ENCODE measurements at regions not wholly inside any gene's neighbourhood (a gene's known extent, or its start where the extent isn't known, plus 50 kb on each side); places are given as distances from the start of the nearest gene placed in this dataset.

DNA sequence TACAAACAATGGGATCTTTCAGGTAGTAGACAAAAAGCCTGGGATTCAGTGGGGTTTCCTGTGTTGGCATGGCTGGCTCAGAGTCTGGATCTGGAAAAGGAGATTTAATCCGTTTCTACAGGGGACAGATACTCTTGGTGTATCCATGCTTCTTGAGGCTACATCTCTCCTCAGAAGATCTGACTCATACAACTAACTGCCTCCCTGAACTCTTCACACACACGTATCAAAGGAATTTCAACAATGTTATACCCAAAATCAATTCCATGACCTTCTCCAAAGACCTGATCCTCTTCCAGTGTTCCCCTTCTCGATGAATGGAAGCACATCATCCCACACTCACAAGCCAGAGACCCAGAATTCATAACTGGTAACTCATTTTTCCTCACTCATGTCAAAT lies 435.3 kb upstream of the NBEA start:
- H3K4me3 ChIP-seq: no peak overlapping the region
- H3K27me3 ChIP-seq: no peaks in the 10 kb centered on the region
- H3K9me3 ChIP-seq: no peaks in the 10 kb centered on the region
- no peaks in the 10 kb centered on the region for H3K4me1 ChIP-seq
- no peak overlapping the region for H3K27ac ChIP-seq
- no peak for DNase-seq
- no peaks in the 10 kb centered on the region for H3K36me3 ChIP-seq
- TF ChIP-seq, protein P1, sequence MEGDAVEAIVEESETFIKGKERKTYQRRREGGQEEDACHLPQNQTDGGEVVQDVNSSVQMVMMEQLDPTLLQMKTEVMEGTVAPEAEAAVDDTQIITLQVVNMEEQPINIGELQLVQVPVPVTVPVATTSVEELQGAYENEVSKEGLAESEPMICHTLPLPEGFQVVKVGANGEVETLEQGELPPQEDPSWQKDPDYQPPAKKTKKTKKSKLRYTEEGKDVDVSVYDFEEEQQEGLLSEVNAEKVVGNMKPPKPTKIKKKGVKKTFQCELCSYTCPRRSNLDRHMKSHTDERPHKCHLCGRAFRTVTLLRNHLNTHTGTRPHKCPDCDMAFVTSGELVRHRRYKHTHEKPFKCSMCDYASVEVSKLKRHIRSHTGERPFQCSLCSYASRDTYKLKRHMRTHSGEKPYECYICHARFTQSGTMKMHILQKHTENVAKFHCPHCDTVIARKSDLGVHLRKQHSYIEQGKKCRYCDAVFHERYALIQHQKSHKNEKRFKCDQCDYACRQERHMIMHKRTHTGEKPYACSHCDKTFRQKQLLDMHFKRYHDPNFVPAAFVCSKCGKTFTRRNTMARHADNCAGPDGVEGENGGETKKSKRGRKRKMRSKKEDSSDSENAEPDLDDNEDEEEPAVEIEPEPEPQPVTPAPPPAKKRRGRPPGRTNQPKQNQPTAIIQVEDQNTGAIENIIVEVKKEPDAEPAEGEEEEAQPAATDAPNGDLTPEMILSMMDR (IDR thresholded peaks at IDR 0.05): no peak

DNA sequence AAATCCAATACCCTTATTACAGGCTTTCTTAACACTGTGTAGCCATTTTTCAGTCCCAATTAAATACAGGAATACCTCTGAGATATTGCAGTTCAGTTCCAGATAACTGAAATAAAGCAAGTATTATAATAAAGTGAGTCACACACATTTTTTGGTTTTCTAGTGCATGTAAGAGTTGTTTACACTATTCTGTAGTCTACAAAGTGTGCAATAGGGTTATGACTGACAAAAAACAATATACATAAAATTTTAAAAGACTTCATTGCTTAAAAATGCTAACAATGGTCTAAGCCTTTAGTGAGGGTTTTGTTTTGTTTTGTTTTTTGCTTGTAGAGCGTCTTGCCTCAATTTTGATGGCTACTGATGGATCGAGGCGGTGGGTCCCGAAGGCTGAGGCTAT lies 434.4 kb upstream of the NBEA start:
- Histone ChIP-seq H3K27me3 (no peaks in the 10 kb centered on the region), H3K4me3 (no peak overlapping the region), H3K9me3 (no peaks in the 10 kb centered on the region), H3K4me1 (no peaks in the 10 kb centered on the region), H3K27ac (no peak overlapping the region), H3K36me3 (no peaks in the 10 kb centered on the region)
- no peak for DNase-seq
- TF ChIP-seq, protein P1 (IDR thresholded peaks at IDR 0.05): no peak
- TF ChIP-seq POLR2A (IDR thresholded peaks at IDR 0.05): no peak

DNA sequence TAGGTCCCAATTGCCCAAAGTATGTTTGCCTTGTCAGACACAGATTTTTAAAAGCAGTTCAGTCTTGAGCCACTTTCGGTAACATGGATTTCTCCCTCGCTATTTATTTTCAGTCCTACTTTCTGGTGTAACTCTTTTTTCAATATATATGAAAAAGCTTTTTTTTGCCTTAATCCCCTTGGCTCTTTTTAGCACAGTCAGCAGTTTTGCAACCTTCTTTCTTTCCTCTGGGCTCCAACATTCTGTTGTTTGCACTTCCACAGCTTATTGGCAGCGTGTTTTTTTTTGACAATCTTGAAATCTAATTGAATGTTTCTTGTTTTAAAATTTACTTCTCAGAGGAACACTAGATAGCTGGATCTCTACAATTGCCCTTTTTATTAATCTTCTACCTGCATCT lies 429.3 kb upstream of the NBEA start:
- no peak for DNase-seq
- H3K36me3 ChIP-seq: no peaks in the 10 kb centered on the region
- H3K4me1 ChIP-seq: no peaks in the 10 kb centered on the region
- no peak for TF ChIP-seq POLR2A (IDR thresholded peaks at IDR 0.05)
- TF ChIP-seq, protein P1 (IDR thresholded peaks at IDR 0.05): no peak
- H3K27me3 ChIP-seq: no peaks in the 10 kb centered on the region
- no peak overlapping the region for H3K4me3 ChIP-seq
- H3K27ac ChIP-seq: no peak overlapping the region
- H3K9me3 ChIP-seq: no peaks in the 10 kb centered on the region

- Histone ChIP-seq H3K4me1 (no peaks in the 10 kb centered on the region), H3K4me3 (no peak overlapping the region), H3K27me3 (no peaks in the 10 kb centered on the region), H3K9me3 (no peaks in the 10 kb centered on the region), H3K36me3 (no peaks in the 10 kb centered on the region), H3K27ac (no peak overlapping the region)
- no peak for TF ChIP-seq POLR2A (IDR thresholded peaks at IDR 0.05)
- TF ChIP-seq, protein P1 (IDR thresholded peaks at IDR 0.05): no peak
- no peak for DNase-seq
Measured at GRCh38 chr13:34513526-34513925, 428.5 kb upstream of the NBEA start.

DNA sequence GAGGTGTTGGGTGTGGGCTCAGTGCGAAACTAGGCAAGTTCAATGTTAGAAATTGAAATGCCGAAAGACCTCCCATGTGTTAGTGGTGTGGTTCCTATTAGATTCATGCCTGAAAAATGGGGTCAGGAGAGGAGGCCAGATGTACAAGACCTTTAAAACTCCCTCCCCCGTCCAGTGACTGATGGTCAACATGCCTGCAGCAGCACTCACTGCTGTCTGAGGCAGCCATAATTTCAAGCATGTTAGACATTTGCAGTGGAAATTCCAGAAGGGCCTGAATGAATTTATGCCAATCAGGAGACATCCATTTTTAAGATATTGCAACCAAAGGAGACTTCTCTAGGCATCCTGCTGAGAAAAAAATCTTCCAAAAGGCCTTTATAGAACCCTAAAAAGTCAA lies 426.9 kb upstream of the NBEA start:
- H3K9me3 ChIP-seq: no peaks in the 10 kb centered on the region
- H3K27me3 ChIP-seq: no peaks in the 10 kb centered on the region
- H3K36me3 ChIP-seq: no peaks in the 10 kb centered on the region
- no peak overlapping the region for H3K27ac ChIP-seq
- TF ChIP-seq POLR2A (IDR thresholded peaks at IDR 0.05): no peak
- TF ChIP-seq, protein P1 (IDR thresholded peaks at IDR 0.05): no peak
- no peak for DNase-seq
- H3K4me1 ChIP-seq: no peaks in the 10 kb centered on the region
- H3K4me3 ChIP-seq: no peak overlapping the region

DNA sequence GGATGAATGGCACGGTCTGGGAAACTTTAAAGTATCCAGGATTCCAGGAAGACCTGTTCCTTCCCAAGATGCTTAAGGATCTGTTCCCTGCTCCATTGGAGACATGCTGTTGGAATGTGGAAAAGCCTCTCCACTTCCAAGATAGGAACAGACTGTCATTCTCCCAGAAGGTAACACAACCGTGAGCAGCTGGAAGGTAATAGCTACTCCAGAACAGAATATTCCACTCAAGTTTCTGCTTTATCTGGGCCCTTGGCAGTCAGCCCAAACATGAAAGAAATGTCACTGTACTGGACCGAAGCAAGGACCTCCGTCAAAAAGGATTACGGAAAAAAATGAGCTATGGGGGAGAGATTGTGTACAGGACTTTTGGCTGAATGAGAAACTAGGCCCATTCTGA lies 420.9 kb upstream of the NBEA start:
- H3K36me3 ChIP-seq: no peaks in the 10 kb centered on the region
- no peak for DNase-seq
- no peak for TF ChIP-seq POLR2A (IDR thresholded peaks at IDR 0.05)
- TF ChIP-seq, protein P1 (IDR thresholded peaks at IDR 0.05): no peak
- H3K27me3 ChIP-seq: no peaks in the 10 kb centered on the region
- H3K9me3 ChIP-seq: no peaks in the 10 kb centered on the region
- no peaks in the 10 kb centered on the region for H3K4me1 ChIP-seq
- H3K4me3 ChIP-seq: no peak overlapping the region
- no peak overlapping the region for H3K27ac ChIP-seq

Data from Peyer's patch (tissue), 4 donors.